ENCODE measurements at regions not wholly inside any gene's neighbourhood (a gene's known extent, or its start where the extent isn't known, plus 50 kb on each side); places are given as distances from the start of the nearest gene placed in this dataset.
"Not testable (repeated sequence)": the region's sequence is repeated elsewhere in the genome, so short reads cannot be mapped to it uniquely, and the experiment has no call there.

DNA sequence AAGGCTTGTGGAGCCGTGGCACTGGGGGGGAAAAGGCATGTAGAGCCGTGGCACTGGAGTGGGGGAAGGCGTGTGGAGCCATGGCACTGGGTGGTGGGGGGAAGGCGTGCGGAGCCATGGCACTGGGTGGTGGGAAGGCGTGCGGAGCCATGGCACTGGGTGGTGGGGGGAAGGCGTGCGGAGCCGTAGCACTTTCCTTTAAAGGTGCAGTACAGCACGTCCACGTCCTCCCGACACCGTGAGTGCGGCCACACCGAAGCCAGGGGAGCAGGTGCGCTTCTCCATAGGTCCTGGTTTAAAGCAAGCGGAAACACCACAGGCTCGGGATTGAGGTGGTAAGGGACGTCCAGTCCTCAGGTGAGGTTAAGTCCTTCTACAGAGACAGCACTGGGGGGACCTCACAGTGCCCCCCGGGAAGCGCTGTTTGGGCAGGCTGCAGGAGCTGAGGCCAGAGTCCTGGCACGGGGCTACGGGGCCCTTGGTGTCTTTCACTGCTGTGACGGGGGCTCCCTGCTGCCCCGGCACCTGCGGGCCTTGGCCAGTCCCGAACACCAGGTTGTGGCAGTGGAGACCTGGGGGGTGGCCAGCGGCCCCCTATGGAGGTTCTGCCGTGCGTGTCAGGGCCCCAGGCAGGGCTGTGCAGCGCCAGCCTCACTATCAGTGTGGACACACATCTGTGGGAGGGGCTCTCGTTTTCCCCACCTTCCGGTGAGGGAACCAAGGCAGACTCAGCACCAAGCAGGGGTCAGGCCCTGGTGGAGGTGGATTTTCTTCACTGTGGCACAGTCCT, 93.0 kb upstream of the CTDP1 start:
- H3K4me3 ChIP-seq (ENCODE audit: low read length) = no peak overlapping the region
- no peaks in the 10 kb centered on the region for H3K27me3 ChIP-seq (ENCODE audit: control insufficient read depth, insufficient read depth, low read length)
- no peaks in the 10 kb centered on the region for H3K9me3 ChIP-seq (ENCODE audit: control insufficient read depth, insufficient read depth, low read length)
- no peaks in the 10 kb centered on the region for H3K36me3 ChIP-seq (ENCODE audit: control insufficient read depth, insufficient read depth, low read length)
- no peak for DNase-seq (ENCODE audit: low read depth, low spot score)
- peaks cover 5% of the 10 kb centered on the region for H3K4me1 ChIP-seq (ENCODE audit: control insufficient read depth, insufficient read depth, low read length)
- no CpG with 5 or more reads among the region's 34 CpGs for WGBS (ENCODE audit: insufficient coverage, insufficient read length)
- H3K27ac ChIP-seq (ENCODE audit: low read length) = no peak overlapping the region

DNA sequence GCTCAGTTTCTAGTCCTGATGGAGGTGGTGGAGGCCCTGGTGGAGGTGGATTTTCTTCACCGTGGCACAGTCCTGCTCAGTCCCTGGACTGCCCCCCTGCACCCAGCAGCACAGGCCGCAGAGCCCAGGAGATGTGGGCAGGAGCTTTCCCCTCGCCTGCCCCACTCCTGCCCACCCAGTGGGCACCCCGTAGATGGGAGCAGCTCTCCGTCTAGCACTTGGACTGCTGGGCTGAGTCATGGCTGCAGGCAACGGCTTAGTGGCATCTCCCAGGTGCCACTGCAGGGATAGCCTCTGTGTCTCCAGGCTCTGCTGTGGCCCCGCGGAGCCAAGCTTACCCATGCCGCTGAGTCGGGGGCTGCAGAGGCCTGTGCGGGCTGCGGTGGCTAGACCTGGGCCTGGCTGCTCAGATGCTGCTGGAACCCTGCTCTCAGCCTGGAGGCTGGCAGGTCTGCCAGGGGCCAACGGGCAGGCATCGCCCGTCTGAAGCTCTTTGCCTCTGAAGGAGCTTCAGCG, 92.3 kb upstream of the CTDP1 start:
- H3K27me3 ChIP-seq (ENCODE audit: control insufficient read depth, insufficient read depth, low read length) = no peaks in the 10 kb centered on the region
- H3K9me3 ChIP-seq (ENCODE audit: control insufficient read depth, insufficient read depth, low read length) = no peaks in the 10 kb centered on the region
- whole genome bisulfite sequencing (ENCODE audit: insufficient coverage, insufficient read length) = no CpG with 5 or more reads among the region's 16 CpGs
- no peak for DNase-seq (ENCODE audit: low read depth, low spot score)
- no peak overlapping the region for H3K4me3 ChIP-seq (ENCODE audit: low read length)
- H3K4me1 ChIP-seq (ENCODE audit: control insufficient read depth, insufficient read depth, low read length) = peaks cover 5% of the 10 kb centered on the region
- H3K36me3 ChIP-seq (ENCODE audit: control insufficient read depth, insufficient read depth, low read length) = no peaks in the 10 kb centered on the region
- no peak overlapping the region for H3K27ac ChIP-seq (ENCODE audit: low read length)

DNA sequence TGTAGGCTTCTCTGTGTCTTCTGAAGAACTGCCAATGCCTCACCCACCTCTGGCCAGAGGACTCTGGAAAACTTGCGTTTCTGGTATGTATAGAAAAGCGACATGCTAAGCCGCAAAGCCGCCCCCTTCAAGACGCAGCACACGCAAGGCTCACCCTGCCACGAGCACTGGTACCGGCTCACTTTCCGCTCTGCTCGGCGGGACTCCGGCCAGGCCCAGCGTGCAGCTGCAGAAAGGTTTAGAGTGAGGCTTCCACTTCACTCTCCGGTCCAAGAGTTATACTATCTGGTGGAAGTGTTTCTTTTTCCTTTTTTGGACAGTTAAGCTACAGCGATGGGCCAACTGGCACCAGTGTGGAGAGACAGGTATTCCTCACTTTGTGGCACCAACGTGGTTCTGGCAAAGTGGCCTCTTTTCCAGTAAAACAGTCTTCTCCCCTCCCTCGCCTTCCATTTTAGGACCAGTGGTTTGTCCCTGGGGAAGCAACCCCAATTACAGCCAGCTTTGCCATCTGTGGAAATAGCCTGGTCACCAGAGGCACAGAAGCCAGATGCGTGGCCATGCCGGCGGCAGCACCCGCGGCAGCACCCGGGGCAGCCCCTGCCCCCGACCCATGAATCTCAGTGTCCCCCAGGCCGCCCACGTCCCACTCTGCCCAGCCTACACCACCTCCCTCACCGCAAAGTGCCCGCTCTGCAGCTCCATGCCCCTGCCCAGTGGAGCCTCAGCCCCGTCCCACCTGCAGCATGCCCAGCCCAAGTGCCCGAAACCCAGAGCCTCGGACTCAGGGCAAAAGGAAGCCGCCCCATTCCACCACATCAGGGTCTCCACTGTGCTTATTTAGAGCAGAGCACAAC, 91.6 kb upstream of the CTDP1 start:
- H3K4me1 ChIP-seq (ENCODE audit: control insufficient read depth, insufficient read depth, low read length) = peaks cover 5% of the 10 kb centered on the region
- DNase-seq (ENCODE audit: low read depth, low spot score) = no peak
- H3K4me3 ChIP-seq (ENCODE audit: low read length) = no peak overlapping the region
- no peaks in the 10 kb centered on the region for H3K27me3 ChIP-seq (ENCODE audit: control insufficient read depth, insufficient read depth, low read length)
- H3K9me3 ChIP-seq (ENCODE audit: control insufficient read depth, insufficient read depth, low read length) = no peaks in the 10 kb centered on the region
- no peak overlapping the region for H3K27ac ChIP-seq (ENCODE audit: low read length)
- no CpG with 5 or more reads among the region's 32 CpGs for WGBS (ENCODE audit: insufficient coverage, insufficient read length)
- no peaks in the 10 kb centered on the region for H3K36me3 ChIP-seq (ENCODE audit: control insufficient read depth, insufficient read depth, low read length)

DNA sequence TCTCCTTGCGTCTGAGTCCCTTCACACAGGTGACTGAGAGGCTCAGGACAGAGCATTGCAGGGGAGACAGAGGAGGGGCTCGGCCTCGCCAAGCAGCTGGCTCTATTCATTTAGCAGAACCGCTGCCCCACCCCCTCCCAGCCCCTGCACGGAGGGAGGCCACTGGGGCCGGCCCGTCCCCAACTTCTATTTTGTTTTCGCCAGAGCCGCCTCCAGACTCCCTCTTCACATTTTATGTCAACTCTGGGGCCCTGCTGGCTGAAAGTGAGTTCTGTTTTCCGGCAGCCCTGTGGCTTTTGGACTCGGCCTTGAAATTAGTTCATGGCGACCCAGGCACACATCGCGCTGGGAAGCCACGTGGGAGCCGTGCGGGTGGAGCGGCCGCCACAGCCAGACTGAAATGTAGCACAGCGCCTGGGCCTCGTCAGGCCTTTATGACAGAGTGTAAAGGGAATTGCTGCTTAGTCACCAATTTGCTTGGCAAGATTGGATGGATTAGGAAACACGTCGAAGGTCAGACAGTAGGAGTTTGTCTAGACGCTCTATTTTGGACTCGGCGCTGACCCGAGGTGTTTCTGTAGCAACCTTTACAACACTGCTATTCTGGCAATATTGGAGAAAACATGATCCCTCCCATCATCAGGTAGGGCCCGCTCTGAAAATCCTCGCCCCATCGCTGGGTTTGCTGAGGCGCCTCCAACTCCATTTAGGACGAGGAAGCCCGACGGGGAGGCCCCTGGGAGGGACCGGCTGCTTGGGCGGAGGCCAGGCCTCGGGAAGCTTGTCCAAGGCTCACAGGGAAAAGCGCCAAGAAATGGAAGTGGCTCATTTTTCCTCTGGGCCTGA, 90.7 kb upstream of the CTDP1 start:
- no peak for DNase-seq (ENCODE audit: low read depth, low spot score)
- no peaks in the 10 kb centered on the region for H3K27me3 ChIP-seq (ENCODE audit: control insufficient read depth, insufficient read depth, low read length)
- no peak overlapping the region for H3K27ac ChIP-seq (ENCODE audit: low read length)
- H3K4me3 ChIP-seq (ENCODE audit: low read length) = no peak overlapping the region
- H3K36me3 ChIP-seq (ENCODE audit: control insufficient read depth, insufficient read depth, low read length) = no peaks in the 10 kb centered on the region
- WGBS (ENCODE audit: insufficient coverage, insufficient read length) = no CpG with 5 or more reads among the region's 38 CpGs
- peaks cover 5% of the 10 kb centered on the region for H3K4me1 ChIP-seq (ENCODE audit: control insufficient read depth, insufficient read depth, low read length)
- H3K9me3 ChIP-seq (ENCODE audit: control insufficient read depth, insufficient read depth, low read length) = no peaks in the 10 kb centered on the region

DNA sequence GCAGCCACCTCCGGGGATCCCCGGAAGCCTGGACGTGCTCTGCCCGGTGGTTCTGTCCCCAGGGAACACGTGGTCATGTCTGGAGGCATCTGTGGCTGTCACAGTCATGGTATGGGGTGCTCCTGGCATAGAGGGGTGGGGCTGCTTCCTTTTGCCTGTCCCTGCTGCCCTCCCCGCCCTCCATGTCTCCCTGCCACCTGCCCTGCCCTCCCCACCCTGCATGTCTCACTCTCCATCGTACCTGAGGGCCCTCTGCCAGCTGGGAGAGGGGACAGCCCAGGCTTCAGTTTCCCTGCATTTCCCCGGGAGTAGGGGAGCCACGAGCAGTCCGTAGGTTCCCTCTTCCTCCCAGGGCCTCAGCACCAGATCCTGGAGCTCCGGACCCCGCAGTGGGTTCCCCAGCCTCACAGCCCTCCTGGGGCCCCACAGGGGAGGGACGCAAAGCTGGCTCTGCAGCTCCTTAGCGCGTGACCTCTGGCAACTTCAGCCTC, 90.0 kb upstream of the CTDP1 start:
- no peak for DNase-seq (ENCODE audit: low read depth, low spot score)
- H3K27me3 ChIP-seq (ENCODE audit: control insufficient read depth, insufficient read depth, low read length) = no peaks in the 10 kb centered on the region
- no peaks in the 10 kb centered on the region for H3K9me3 ChIP-seq (ENCODE audit: control insufficient read depth, insufficient read depth, low read length)
- no peak overlapping the region for H3K27ac ChIP-seq (ENCODE audit: low read length)
- H3K4me3 ChIP-seq (ENCODE audit: low read length) = no peak overlapping the region
- H3K36me3 ChIP-seq (ENCODE audit: control insufficient read depth, insufficient read depth, low read length) = no peaks in the 10 kb centered on the region
- H3K4me1 ChIP-seq (ENCODE audit: control insufficient read depth, insufficient read depth, low read length) = peaks cover 5% of the 10 kb centered on the region
- no CpG with 5 or more reads among the region's 15 CpGs for WGBS (ENCODE audit: insufficient coverage, insufficient read length)

DNA sequence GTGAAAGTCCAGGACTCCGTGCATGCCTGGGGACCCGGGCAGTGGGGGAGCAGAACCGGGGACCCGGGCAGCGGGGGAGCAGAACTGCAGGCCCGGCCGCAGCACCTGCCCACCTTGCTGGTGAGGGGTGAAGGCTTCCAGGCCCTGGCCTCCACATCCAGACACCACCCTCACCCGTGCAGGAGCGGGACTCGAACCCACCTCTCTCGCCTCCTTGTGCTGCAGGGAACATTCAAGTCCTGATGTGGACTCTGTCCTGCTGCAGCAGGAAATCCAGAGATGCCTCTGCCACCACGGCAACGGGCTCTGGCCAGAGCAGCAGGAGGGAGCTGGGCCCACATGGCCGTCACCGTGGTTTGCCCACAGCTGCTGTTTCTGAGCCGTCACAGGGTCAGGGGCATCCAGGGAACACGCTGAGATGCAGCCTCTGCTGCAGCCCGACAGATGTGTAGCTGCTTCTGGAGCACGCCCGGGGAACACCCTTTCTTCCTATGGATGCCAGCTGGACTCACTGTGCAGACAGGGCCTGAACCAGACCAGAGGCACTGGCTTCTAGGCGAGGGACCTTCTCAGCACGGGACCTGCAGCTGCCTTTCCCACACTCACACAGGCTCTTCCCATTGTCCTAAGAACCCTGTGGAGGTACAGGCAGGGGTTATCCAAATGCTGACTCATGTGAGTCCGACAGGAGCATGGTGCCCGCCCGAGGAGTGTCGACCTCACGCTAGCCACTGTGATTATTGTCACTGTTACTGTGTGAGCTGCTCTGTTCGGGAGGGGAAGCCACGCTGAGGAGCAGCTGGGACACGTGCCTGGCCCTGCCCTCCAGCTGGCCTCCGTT, 89.2 kb upstream of the CTDP1 start:
- Histone ChIP-seq H3K9me3 (ENCODE audit: control insufficient read depth, insufficient read depth, low read length) (no peaks in the 10 kb centered on the region), H3K36me3 (ENCODE audit: control insufficient read depth, insufficient read depth, low read length) (no peaks in the 10 kb centered on the region), H3K4me3 (ENCODE audit: low read length) (no peak overlapping the region), H3K4me1 (ENCODE audit: control insufficient read depth, insufficient read depth, low read length) (peaks cover 5% of the 10 kb centered on the region), H3K27me3 (ENCODE audit: control insufficient read depth, insufficient read depth, low read length) (no peaks in the 10 kb centered on the region), H3K27ac (ENCODE audit: low read length) (no peak overlapping the region)
- WGBS (ENCODE audit: insufficient coverage, insufficient read length) = no CpG with 5 or more reads among the region's 31 CpGs
- no peak for DNase-seq (ENCODE audit: low read depth, low spot score)

DNA sequence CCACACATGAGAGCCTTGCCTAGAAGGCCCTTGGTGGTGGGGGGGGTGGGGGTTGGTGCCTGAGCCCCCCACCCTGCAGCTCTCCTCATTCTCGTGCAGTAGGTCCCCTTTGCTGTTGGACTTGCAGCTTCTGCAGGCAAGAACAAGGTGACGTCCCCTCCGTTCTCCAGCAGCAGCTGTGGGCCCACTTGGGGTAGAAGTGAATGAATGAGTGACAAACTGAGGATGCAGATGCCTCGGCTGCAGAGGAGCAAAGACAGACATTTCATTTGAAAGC, 88.6 kb upstream of the CTDP1 start:
- Histone ChIP-seq H3K27ac (ENCODE audit: low read length) (no peak overlapping the region), H3K9me3 (ENCODE audit: control insufficient read depth, insufficient read depth, low read length) (no peaks in the 10 kb centered on the region), H3K36me3 (ENCODE audit: control insufficient read depth, insufficient read depth, low read length) (no peaks in the 10 kb centered on the region), H3K27me3 (ENCODE audit: control insufficient read depth, insufficient read depth, low read length) (no peaks in the 10 kb centered on the region), H3K4me3 (ENCODE audit: low read length) (no peak overlapping the region), H3K4me1 (ENCODE audit: control insufficient read depth, insufficient read depth, low read length) (peaks cover 5% of the 10 kb centered on the region)
- DNase-seq (ENCODE audit: low read depth, low spot score) = no peak
- WGBS (ENCODE audit: insufficient coverage, insufficient read length) = no CpG with 5 or more reads among the region's 4 CpGs

DNA sequence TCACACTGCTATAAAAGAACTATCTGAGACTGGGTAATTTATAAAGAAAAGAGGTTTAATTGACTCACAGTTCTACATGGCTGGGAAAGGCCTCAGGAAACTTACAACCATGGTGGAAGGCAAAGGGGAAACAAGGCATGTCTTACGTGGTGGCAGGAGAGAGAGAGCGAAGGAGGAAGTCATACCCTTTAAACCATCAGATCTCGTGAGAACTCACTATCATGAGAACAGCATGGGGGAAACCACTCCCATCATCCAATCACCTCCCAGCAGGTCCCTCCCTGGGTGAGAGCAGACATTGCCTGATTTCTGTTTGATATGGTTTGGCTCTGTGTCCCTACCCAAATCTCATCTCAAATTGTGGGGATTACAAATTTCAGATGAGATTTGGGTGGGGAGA, 86.9 kb upstream of the CTDP1 start:
- H3K27ac ChIP-seq (ENCODE audit: low read length); H3K4me1 ChIP-seq (ENCODE audit: control insufficient read depth, insufficient read depth, low read length); DNase-seq (ENCODE audit: low read depth, low spot score); H3K36me3 ChIP-seq (ENCODE audit: control insufficient read depth, insufficient read depth, low read length); H3K4me3 ChIP-seq (ENCODE audit: low read length); H3K9me3 ChIP-seq (ENCODE audit: control insufficient read depth, insufficient read depth, low read length); H3K27me3 ChIP-seq (ENCODE audit: control insufficient read depth, insufficient read depth, low read length): not testable (repeated sequence)
- WGBS (ENCODE audit: insufficient coverage, insufficient read length) = no CpG with 5 or more reads among the region's 3 CpGs

DNA sequence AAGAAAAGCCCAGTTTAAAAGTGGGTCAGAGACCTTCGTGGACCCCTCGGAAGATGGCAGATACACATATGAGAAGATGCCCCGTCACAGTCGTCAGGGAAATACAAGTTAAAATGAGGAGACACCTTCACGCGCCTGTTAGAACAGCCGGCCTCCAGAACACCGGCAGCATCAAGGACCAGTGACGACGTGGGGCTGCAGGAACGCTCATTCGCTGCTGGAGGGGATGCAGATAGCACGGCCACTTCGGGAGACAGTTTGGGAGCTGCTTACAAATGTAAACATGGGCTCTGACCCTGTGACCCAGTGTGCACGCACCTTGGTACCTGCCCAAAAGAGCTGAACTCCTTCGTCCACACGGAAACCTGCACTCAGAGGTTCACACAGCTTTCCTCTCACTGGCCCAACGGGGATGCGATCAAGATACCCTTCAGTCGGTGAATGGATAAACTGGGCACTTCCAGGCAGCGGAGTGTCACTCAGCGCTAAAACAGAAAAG, 83.7 kb upstream of the CTDP1 start:
- WGBS (ENCODE audit: insufficient coverage, insufficient read length) = no CpG with 5 or more reads among the region's 22 CpGs
- H3K4me3 ChIP-seq (ENCODE audit: low read length) = no peak overlapping the region

More for the DNA sequence above, 83.7 kb upstream of the CTDP1 start:
- H3K36me3 ChIP-seq (ENCODE audit: control insufficient read depth, insufficient read depth, low read length) = no peaks in the 10 kb centered on the region
- DNase-seq (ENCODE audit: low read depth, low spot score) = no peak
- H3K27ac ChIP-seq (ENCODE audit: low read length) = no peak overlapping the region
- no peaks in the 10 kb centered on the region for H3K27me3 ChIP-seq (ENCODE audit: control insufficient read depth, insufficient read depth, low read length)
- no peaks in the 10 kb centered on the region for H3K9me3 ChIP-seq (ENCODE audit: control insufficient read depth, insufficient read depth, low read length)
- no peaks in the 10 kb centered on the region for H3K4me1 ChIP-seq (ENCODE audit: control insufficient read depth, insufficient read depth, low read length)

All from iPS DF 6.9 (cell line).